Sigmoid colon (tissue), 6 donors: ENCODE measurements at regions not wholly inside any gene's neighbourhood (a gene's known extent, or its start where the extent isn't known, plus 50 kb on each side); places are given as distances from the start of the nearest gene placed in this dataset.
A peak's percentile ranks its signal among the peaks of the same experiment; 100 is the strongest.

Source experiments
- DNase-seq: peaks from one replicate; pipeline ENCODE4 v3.0.0-alpha.2; 2019
- H3K27ac ChIP-seq, 4 donors: fragments of 200-600 bp; sonication (generic); one replicate each; pipeline ENCODE4 v1.5.1; 2016 to 2019; ENCODE audit warnings: mild to moderate bottlenecking in 1 of 4
- H3K27me3 ChIP-seq, 3 donors: fragments of 200-600 bp; sonication (generic); one replicate each; pipeline ENCODE4 v1.5.1; 2019; ENCODE audit warnings: mild to moderate bottlenecking in 1 of 3
- H3K36me3 ChIP-seq, 4 donors: fragments of 200-600 bp; sonication (generic); one replicate each; pipeline ENCODE4 v1.5.1; 2016 to 2019
- H3K4me1 ChIP-seq, 4 donors: fragments of 200-600 bp; sonication (generic); one replicate each; pipeline ENCODE4 v1.5.1; 2017 to 2019
- H3K4me3 ChIP-seq, 4 donors: fragments of 200-600 bp; sonication (generic); one replicate each; pipeline ENCODE4 v1.5.1; 2017 to 2019; ENCODE audit warnings: mild to moderate bottlenecking in 2 of 4, moderate library complexity in 1 of 4
- H3K9me3 ChIP-seq, 4 donors: fragments of 200-600 bp in 3 of 4; sonication (generic) in 3 of 4; one replicate each; pipeline versions ENCODE4 v1.5.1 to v1.6.1; 2013 to 2019
- EP300 ChIP-seq, 4 donors: sonication (generic); formaldehyde crosslinking; IDR thresholded peaks; one replicate each; pipeline ENCODE4 v1.6.1; 2017; ENCODE audit warnings: antibody characterized with exemption in 4 of 4
- POLR2A ChIP-seq, 2 donors: fragments of 450-650 bp; IDR thresholded peaks; one replicate each; pipeline ENCODE4 v1.6.1; 2016; ENCODE audit warnings: antibody characterized with exemption in 2 of 2, mild to moderate bottlenecking in 2 of 2, moderate library complexity in 2 of 2
- POLR2AphosphoS5 ChIP-seq, 4 donors: sonication (generic); formaldehyde crosslinking; IDR thresholded peaks; one replicate each; pipeline ENCODE4 v1.6.1; 2017; ENCODE audit warnings: antibody characterized with exemption in 4 of 4
- WGBS, 2 donors: extraction: QIAGEN DNeasy Blood & Tissue Kit; methylation state at CpG; one replicate each; pipeline ENCODE4 v1.1.7; 2013; 5-methylcytosine and 5-hydroxymethylcytosine counted together
- intact Hi-C: fragments of 100-400 bp; cut with DNase I; formaldehyde crosslinking; loops from one replicate; pipeline ENCODE4 v1.15.1; 2023
- TF ChIP-seq, protein P1 (sequence below), 4 experiments: fragments of 450-650 bp in 3 of 4; fragments of 200-600 bp in 1 of 4; IDR thresholded peaks; one replicate each; pipeline ENCODE4 v1.5.1; 2016 to 2019; ENCODE audit warnings: antibody characterized with exemption in 4 of 4, mild to moderate bottlenecking in 3 of 4, moderate library complexity in 2 of 4
- donor health status: healthy with polysubstance abuse.
- donor health status: healthy.

DNA sequence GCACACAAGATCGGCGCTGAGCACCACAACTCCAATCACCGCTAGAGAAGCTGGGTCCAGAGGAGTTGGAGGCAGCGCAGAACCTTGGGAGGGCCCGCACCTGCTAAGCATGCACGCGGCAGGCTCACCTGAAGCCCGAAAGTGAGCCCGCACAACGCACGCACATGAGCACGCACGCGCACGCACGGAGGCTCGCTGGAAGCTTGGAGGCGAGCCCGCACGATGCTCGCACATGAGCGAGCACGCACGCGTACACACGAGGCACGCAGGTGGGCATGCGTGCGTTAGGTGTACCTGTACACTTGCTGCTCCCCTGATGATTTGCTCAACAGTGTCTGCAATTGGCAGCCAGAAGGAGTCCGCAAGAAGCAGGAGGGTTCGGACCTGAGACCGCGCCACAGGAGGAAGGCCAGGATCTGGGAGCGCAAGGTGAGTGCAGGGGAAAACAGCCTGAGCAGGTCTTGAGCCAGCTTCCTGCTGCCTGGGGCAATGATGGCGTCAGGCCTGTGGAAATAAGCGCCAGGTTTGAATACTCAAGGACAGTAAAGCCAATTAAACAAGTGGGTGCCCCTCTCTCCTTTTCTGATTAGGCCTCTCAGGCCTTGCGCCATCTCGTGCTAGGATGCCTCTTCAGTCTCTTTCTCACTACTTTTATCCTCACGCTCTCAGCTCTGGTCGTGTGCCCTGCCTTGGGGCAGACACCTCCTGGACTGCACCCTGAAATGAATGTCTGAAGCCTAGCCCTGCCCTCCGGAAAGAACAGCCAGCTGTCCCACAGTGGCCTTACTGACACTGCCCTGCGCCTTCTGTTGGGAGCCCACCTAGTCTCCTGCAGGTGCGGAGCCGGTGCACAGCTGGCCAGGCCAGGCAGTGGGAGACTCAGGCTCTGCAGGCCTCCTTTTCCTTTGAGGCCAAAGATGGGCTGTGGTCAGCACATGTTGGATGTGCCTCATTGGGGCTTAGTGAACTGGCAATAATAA, 340.4 kb downstream of the CDC5L start:
- H3K9me3 ChIP-seq = no peaks in the 10 kb centered on the region
- H3K36me3 ChIP-seq = no peaks in the 10 kb centered on the region
- H3K27me3 ChIP-seq = no peaks in the 10 kb centered on the region
- intact Hi-C loops = no loop called here
- no peak overlapping the region for H3K4me3 ChIP-seq
- WGBS, 2 donors = 95 to 96% methylated on average over 44 of the region's 44 CpGs
- H3K4me1 ChIP-seq = peaks cover 0 to 29% (median 19%) of the 10 kb centered on the region in 4 donors
- H3K27ac ChIP-seq = no peak overlapping the region
- DNase-seq = no peak
- TF ChIP-seq, protein P1, sequence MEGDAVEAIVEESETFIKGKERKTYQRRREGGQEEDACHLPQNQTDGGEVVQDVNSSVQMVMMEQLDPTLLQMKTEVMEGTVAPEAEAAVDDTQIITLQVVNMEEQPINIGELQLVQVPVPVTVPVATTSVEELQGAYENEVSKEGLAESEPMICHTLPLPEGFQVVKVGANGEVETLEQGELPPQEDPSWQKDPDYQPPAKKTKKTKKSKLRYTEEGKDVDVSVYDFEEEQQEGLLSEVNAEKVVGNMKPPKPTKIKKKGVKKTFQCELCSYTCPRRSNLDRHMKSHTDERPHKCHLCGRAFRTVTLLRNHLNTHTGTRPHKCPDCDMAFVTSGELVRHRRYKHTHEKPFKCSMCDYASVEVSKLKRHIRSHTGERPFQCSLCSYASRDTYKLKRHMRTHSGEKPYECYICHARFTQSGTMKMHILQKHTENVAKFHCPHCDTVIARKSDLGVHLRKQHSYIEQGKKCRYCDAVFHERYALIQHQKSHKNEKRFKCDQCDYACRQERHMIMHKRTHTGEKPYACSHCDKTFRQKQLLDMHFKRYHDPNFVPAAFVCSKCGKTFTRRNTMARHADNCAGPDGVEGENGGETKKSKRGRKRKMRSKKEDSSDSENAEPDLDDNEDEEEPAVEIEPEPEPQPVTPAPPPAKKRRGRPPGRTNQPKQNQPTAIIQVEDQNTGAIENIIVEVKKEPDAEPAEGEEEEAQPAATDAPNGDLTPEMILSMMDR (IDR thresholded peaks at IDR 0.05) = no peak
- no peak for TF ChIP-seq POLR2A (IDR thresholded peaks at IDR 0.05)
- no peak for TF ChIP-seq POLR2AphosphoS5 (IDR thresholded peaks at IDR 0.05)
- TF ChIP-seq EP300 (IDR thresholded peaks at IDR 0.05) = no peak

DNA sequence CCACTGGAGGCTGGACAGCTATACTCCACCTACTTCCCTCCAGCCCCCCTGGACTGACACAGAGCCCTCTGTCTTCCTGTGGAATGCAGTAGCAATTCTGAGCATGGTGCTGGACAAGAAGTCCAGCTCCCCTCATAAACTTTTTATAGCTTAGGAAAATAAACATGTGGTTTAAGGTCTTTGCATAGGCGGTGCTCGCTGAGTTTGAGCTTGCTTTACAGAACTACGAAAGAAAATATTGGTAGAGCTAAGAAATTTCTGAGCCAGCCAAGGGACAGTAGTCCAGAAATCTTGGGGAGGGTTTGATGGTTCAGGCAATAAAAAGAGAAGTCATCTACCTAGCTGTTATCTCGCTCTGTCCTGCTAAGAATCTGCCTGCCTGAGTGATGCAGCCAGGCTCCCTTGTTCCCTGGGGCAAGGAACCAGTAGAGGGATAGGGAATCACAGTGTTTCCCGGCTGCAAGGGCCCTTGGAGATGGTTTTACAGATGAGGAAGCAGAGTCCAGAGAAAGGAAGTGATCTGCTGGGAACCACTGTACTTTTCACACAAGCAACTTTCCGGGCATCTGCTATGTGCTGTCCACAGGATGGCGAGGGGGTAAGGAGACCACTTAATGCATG, 343.4 kb downstream of the CDC5L start:
- Histone ChIP-seq H3K4me1 (peaks cover 0 to 56% (median 40%) of the 10 kb centered on the region in 4 donors), H3K27ac (peak overlapping the region in 3 of 4 donors; percentile 50 to 67 (median 55)), H3K27me3 (no peaks in the 10 kb centered on the region), H3K9me3 (no peaks in the 10 kb centered on the region), H3K4me3 (no peak overlapping the region), H3K36me3 (no peaks in the 10 kb centered on the region)
- intact Hi-C loops = no loop called here
- WGBS, 2 donors = 16 to 49% methylated on average over 7 of the region's 7 CpGs
- no peak for DNase-seq
- TF ChIP-seq EP300 (IDR thresholded peaks at IDR 0.05) (no peak), POLR2AphosphoS5 (IDR thresholded peaks at IDR 0.05) (peak in 2 of 4 donors; percentile 33 to 49)

DNA sequence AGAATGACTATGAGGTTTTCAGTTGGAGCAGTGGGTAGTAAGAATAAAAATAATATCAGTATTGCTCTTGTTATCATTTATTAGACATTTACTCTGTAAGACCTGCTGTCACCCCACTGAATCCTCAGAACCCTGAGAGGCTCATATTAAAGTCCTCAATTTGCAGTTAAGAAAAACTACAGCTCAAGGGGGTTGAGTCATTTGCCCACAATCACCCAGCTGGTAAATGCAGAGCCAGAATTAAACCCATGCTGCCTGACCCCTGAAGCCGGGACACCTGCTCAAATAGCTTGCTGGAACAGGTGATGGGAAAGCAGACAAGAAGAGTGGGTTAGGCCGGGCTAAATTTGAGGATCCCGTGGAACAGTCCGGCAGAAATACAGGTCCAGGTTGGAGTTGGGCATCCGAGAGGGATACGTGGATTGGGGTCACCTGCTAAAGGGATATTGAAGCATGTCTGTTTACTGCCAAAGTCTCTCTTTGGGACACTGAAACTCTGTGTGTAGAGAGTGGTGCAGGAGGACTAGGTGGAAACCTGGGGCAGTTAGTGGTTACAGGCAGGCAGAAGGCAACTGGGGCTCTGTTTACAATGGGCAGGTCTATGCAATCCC, 344.1 kb downstream of the CDC5L start:
- Histone ChIP-seq H3K27ac (peak overlapping the region in 3 of 4 donors; percentile 50 to 67 (median 55)), H3K9me3 (no peaks in the 10 kb centered on the region), H3K36me3 (no peaks in the 10 kb centered on the region), H3K4me1 (peaks cover 0 to 58% (median 42%) of the 10 kb centered on the region in 4 donors), H3K4me3 (no peak overlapping the region), H3K27me3 (no peaks in the 10 kb centered on the region)
- WGBS, 2 donors = 79 to 86% methylated on average over 6 of the region's 6 CpGs
- no peak for DNase-seq
- intact Hi-C loops = no loop called here
- TF ChIP-seq, protein P1 (IDR thresholded peaks at IDR 0.05) = no peak
- TF ChIP-seq EP300 (IDR thresholded peaks at IDR 0.05) (no peak), POLR2A (IDR thresholded peaks at IDR 0.05) (no peak), POLR2AphosphoS5 (IDR thresholded peaks at IDR 0.05) (no peak)

DNA sequence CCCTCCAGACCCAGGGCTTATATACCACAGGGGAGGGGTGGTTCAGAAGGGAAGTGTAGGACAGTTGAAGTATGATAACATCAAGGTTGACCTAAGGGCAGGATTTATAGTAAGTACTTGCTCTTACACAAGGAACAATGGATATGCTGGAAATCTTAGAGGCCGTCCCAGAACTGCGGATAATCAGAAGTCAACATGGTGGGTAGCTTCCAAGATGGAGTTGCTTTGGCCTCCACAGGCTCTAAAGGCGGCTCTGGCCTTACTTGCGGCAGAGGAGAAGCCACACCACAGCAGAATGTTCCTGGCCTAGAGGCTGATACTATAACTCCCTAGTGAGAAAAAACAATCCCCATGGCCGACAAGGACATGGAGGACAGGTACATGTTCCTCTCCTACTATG, 344.7 kb downstream of the CDC5L start:
- Histone ChIP-seq H3K27me3 (no peaks in the 10 kb centered on the region), H3K4me3 (no peak overlapping the region), H3K27ac (no peak overlapping the region), H3K4me1 (peaks cover 0 to 58% (median 42%) of the 10 kb centered on the region in 4 donors), H3K9me3 (no peaks in the 10 kb centered on the region), H3K36me3 (no peaks in the 10 kb centered on the region)
- TF ChIP-seq, protein P1 (IDR thresholded peaks at IDR 0.05) = no peak
- TF ChIP-seq POLR2AphosphoS5 (IDR thresholded peaks at IDR 0.05) (no peak), EP300 (IDR thresholded peaks at IDR 0.05) (no peak), POLR2A (IDR thresholded peaks at IDR 0.05) (no peak)
- intact Hi-C loops = no loop called here
- no peak for DNase-seq
- 96 to 97% methylated on average over 5 of the region's 5 CpGs for WGBS, 2 donors

DNA sequence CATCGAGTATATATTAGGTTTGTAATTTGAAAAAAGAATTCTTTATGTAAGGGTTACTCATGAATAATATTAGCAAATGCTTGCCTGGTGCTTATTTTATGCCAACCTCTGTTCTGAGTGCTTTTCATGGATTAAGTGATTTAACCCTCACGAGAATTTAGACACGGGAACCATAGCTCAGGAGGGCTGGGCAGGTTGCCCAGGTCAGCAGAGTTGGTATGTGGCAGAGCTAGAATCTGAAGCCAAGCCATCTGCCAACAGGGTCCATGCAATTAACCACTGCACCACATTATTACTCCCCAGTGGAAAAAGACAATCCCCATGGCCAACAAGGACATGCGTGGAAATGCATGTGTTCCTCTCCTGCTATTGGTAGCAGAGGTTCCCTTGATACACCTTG, 345.6 kb downstream of the CDC5L start:
- Histone ChIP-seq H3K27me3 (no peaks in the 10 kb centered on the region), H3K9me3 (no peaks in the 10 kb centered on the region), H3K4me1 (peaks cover 0 to 65% (median 48%) of the 10 kb centered on the region in 4 donors), H3K27ac (no peak overlapping the region), H3K36me3 (no peaks in the 10 kb centered on the region), H3K4me3 (no peak overlapping the region)
- DNase-seq = no peak
- intact Hi-C loops = no loop called here
- TF ChIP-seq, protein P1 (IDR thresholded peaks at IDR 0.05) = no peak
- TF ChIP-seq POLR2A (IDR thresholded peaks at IDR 0.05) (no peak), EP300 (IDR thresholded peaks at IDR 0.05) (no peak), POLR2AphosphoS5 (IDR thresholded peaks at IDR 0.05) (no peak)
- WGBS, 2 donors = 91 to 93% methylated on average over 4 of the region's 4 CpGs
